ENCODE measurements at regions not wholly inside any gene's neighbourhood (a gene's known extent, or its start where the extent isn't known, plus 50 kb on each side); places are given as distances from the start of the nearest gene placed in this dataset.
"Not testable (repeated sequence)": the region's sequence is repeated elsewhere in the genome, so short reads cannot be mapped to it uniquely, and the experiment has no call there.

DNA sequence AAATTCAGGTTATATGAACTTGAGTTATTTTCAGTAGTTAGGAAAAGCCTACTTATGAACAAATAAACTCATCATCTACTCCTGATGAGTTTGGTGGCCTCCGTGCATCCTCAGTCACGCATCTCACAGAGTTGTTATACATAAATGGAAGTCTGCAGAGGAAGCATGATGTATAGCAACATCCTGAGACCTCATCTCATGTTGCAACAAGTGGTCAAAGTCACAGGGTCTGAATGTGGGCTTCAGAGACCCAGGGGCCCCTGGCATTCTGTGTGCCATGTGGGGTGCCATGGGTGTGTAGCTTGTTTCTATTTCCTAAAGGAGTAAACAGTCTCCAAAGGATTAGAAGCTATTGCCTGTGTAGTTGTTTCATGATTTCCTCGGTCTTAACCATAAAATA, 216.5 kb downstream of the IRX2 start:
- H3K4me3 Mint-ChIP-seq: no peak overlapping the region
- peaks cover 3% of the 10 kb centered on the region for H3K27me3 Mint-ChIP-seq (ENCODE audit: low read depth, poor library complexity)
- H3K9me3 Mint-ChIP-seq: peaks cover 8% of the 10 kb centered on the region
- no peak overlapping the region for H3K27ac Mint-ChIP-seq
- DNase-seq: no peak
- peaks cover 28% of the 10 kb centered on the region for H3K4me1 Mint-ChIP-seq
- H3K36me3 Mint-ChIP-seq (ENCODE audit: low read depth): no peaks in the 10 kb centered on the region
- TF ChIP-seq, protein P1, sequence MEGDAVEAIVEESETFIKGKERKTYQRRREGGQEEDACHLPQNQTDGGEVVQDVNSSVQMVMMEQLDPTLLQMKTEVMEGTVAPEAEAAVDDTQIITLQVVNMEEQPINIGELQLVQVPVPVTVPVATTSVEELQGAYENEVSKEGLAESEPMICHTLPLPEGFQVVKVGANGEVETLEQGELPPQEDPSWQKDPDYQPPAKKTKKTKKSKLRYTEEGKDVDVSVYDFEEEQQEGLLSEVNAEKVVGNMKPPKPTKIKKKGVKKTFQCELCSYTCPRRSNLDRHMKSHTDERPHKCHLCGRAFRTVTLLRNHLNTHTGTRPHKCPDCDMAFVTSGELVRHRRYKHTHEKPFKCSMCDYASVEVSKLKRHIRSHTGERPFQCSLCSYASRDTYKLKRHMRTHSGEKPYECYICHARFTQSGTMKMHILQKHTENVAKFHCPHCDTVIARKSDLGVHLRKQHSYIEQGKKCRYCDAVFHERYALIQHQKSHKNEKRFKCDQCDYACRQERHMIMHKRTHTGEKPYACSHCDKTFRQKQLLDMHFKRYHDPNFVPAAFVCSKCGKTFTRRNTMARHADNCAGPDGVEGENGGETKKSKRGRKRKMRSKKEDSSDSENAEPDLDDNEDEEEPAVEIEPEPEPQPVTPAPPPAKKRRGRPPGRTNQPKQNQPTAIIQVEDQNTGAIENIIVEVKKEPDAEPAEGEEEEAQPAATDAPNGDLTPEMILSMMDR (IDR thresholded peaks at IDR 0.05): no peak

DNA sequence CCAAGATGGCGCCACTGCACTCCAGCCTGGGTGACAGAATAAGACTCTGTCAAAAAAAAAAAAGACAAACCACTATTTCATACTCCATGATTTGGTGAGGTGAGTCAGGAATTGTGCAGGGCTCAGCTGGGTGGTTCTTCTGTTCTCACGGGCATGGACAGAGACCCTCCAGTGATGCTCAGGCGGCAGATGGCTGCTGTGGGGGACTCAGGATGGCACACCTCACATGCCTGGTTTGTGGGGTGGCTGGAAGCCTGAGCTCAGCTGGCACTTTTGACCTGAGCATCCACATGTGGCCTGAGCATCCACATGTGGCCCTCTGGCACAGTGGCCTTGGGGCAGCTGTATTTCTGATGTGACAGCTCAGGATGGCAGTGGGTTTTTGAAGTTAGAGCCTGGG, 217.2 kb downstream of the IRX2 start:
- no peak overlapping the region for H3K4me3 Mint-ChIP-seq
- TF ChIP-seq, protein P1 (IDR thresholded peaks at IDR 0.05): no peak
- H3K27me3 Mint-ChIP-seq (ENCODE audit: low read depth, poor library complexity): peaks cover 10% of the 10 kb centered on the region
- H3K36me3 Mint-ChIP-seq (ENCODE audit: low read depth): no peaks in the 10 kb centered on the region
- H3K9me3 Mint-ChIP-seq: peaks cover 8% of the 10 kb centered on the region
- DNase-seq: no peak
- H3K4me1 Mint-ChIP-seq: peaks cover 21% of the 10 kb centered on the region
- no peak overlapping the region for H3K27ac Mint-ChIP-seq

DNA sequence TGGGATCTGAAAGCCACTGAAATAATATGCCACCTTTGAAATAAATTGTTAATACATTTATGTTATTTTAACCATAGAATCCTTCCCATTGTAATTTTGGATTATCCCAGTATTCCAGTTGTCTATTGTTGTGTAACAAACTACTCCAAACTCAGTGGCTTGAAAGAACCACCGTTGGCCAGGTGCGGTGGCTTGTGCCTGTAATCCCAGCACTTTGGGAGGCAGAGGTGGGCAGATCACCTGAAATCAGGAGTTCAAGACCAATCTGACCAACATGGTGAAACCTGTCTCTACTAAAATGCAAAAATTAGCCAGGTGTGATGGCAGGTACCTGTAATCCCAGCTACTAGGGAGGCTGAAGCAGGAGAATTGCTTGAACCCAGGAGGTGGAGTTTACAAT, 217.6 kb downstream of the IRX2 start:
- H3K27ac Mint-ChIP-seq; H3K36me3 Mint-ChIP-seq (ENCODE audit: low read depth); H3K4me3 Mint-ChIP-seq; H3K9me3 Mint-ChIP-seq; DNase-seq: not testable (repeated sequence)
- Mint-ChIP-seq H3K27me3 (ENCODE audit: low read depth, poor library complexity) (peaks cover 14% of the 10 kb centered on the region), H3K4me1 (peaks cover 20% of the 10 kb centered on the region)

DNA sequence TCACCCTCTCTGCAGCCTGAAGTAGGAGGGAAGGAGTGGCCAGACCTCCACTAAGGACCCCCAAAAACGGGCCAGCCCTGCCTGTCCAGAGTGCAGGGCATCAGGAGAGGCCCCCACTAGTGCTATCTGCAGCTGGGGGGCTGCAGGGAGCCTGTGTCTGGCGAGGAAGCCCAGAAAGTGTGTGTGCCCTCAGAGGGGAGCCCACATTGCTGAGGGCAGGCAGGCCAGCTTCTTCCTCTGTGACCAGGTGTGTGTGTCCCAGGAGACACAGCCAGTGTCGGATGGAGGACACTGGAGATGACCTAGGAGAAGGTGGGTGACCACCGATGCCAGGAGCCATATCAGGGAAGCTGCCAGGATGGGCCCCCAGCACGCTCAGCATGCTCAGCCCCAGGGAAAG, 218.7 kb downstream of the IRX2 start:
- no peak for DNase-seq
- Mint-ChIP-seq H3K27me3 (ENCODE audit: low read depth, poor library complexity) (peaks cover 19% of the 10 kb centered on the region), H3K4me1 (peaks cover 11% of the 10 kb centered on the region), H3K4me3 (no peak overlapping the region), H3K27ac (no peak overlapping the region), H3K36me3 (ENCODE audit: low read depth) (no peaks in the 10 kb centered on the region), H3K9me3 (peaks cover 8% of the 10 kb centered on the region)
- TF ChIP-seq, protein P1 (IDR thresholded peaks at IDR 0.05): no peak

DNA sequence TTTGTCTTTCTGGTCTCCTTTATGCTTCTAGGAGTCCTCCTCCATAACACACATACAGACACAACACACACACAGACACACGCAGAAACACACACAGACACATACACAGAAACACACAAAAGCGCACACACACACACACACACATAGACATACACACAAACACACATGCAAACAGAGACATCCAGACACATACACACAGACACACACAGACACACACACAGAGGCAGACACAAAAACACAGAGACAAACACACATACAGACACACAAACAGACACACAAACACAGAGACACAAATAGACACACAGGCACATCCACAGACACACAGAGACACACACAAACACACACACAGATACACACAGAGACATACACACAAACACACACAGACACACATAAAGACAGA, 220.2 kb downstream of the IRX2 start:
- Mint-ChIP-seq H3K36me3 (ENCODE audit: low read depth) (no peaks in the 10 kb centered on the region), H3K27me3 (ENCODE audit: low read depth, poor library complexity) (peaks cover 26% of the 10 kb centered on the region), H3K4me1 (no peaks in the 10 kb centered on the region), H3K27ac (no peak overlapping the region), H3K4me3 (no peak overlapping the region), H3K9me3 (peaks cover 8% of the 10 kb centered on the region)
- TF ChIP-seq, protein P1 (IDR thresholded peaks at IDR 0.05): no peak
- DNase-seq: no peak

DNA sequence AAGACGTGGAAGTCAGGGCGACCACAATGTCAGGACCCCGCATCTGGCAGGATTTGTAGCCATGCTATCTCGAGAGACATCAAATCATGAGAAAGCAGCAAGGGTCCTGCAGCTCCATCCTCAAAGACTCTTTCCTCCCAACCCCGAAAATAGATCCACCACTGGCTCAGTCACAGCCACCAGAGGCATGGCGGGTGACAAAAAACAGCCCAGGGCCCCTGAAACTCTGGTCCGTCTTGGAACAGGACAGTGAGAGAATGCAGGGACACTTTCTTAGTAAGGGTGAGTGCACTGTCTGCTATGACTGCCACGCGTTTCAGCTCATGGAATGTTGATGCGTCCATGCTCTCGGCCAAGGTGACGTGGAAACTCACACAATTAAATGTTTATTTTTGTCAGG, 220.9 kb downstream of the IRX2 start:
- Mint-ChIP-seq H3K9me3 (peaks cover 8% of the 10 kb centered on the region), H3K27ac (no peak overlapping the region), H3K36me3 (ENCODE audit: low read depth) (no peaks in the 10 kb centered on the region), H3K4me1 (no peaks in the 10 kb centered on the region), H3K4me3 (no peak overlapping the region), H3K27me3 (ENCODE audit: low read depth, poor library complexity) (peaks cover 31% of the 10 kb centered on the region)
- DNase-seq: no peak
- TF ChIP-seq, protein P1 (IDR thresholded peaks at IDR 0.05): no peak
